ENCODE measurements at regions not wholly inside any gene's neighbourhood (a gene's known extent, or its start where the extent isn't known, plus 50 kb on each side); places are given as distances from the start of the nearest gene placed in this dataset.
"Not testable (repeated sequence)": the region's sequence is repeated elsewhere in the genome, so short reads cannot be mapped to it uniquely, and the experiment has no call there.

- H3K9me3 ChIP-seq, result no peaks in the 10 kb centered on the region
- no peak for ATAC-seq (ENCODE audit: insufficient number of reproducible peaks, low FRiP score, low read depth)
Observed at GRCh38 chr9:136604823-136605525, 57.7 kb upstream of the EGFL7 start.

GRCh38 chr9:136603901-136604814 lies 58.3 kb upstream of the NOTCH1 start:
- H3K4me1 ChIP-seq (ENCODE audit: control insufficient read depth in 1 of 2, low read depth in 2 of 2), result peaks cover 0 to 73% of the 10 kb centered on the region in 2 donors
- no peaks in the 10 kb centered on the region for H3K9me3 ChIP-seq
- peak overlapping the region; percentile 19 to 37 for H3K27ac ChIP-seq
- TF ChIP-seq, protein P1, sequence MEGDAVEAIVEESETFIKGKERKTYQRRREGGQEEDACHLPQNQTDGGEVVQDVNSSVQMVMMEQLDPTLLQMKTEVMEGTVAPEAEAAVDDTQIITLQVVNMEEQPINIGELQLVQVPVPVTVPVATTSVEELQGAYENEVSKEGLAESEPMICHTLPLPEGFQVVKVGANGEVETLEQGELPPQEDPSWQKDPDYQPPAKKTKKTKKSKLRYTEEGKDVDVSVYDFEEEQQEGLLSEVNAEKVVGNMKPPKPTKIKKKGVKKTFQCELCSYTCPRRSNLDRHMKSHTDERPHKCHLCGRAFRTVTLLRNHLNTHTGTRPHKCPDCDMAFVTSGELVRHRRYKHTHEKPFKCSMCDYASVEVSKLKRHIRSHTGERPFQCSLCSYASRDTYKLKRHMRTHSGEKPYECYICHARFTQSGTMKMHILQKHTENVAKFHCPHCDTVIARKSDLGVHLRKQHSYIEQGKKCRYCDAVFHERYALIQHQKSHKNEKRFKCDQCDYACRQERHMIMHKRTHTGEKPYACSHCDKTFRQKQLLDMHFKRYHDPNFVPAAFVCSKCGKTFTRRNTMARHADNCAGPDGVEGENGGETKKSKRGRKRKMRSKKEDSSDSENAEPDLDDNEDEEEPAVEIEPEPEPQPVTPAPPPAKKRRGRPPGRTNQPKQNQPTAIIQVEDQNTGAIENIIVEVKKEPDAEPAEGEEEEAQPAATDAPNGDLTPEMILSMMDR (IDR thresholded peaks at IDR 0.05), result no peak
- ATAC-seq (ENCODE audit: insufficient number of reproducible peaks, low FRiP score, low read depth), result no peak
- H3K4me3 ChIP-seq, result no peak overlapping the region
- no peak for DNase-seq (ENCODE audit: low spot score)
- no peaks in the 10 kb centered on the region for H3K27me3 ChIP-seq (replicated peaks; ENCODE audit: insufficient read depth)
- no peaks in the 10 kb centered on the region for H3K36me3 ChIP-seq

More at GRCh38 chr9:136604823-136605525, 57.7 kb upstream of the EGFL7 start:
- H3K36me3 ChIP-seq, result no peaks in the 10 kb centered on the region
- H3K4me1 ChIP-seq (ENCODE audit: control insufficient read depth in 1 of 2, low read depth in 2 of 2), result peaks cover 0 to 65% of the 10 kb centered on the region in 2 donors
- no peak for DNase-seq (ENCODE audit: low spot score)
- H3K27me3 ChIP-seq (replicated peaks; ENCODE audit: insufficient read depth), result no peaks in the 10 kb centered on the region
- H3K27ac ChIP-seq, result peak overlapping the region; percentile 19 to 37
- no peak overlapping the region for H3K4me3 ChIP-seq
- TF ChIP-seq, protein P1 (IDR thresholded peaks at IDR 0.05), result no peak

GRCh38 chr9:136603216-136603615 lies 57.4 kb upstream of the NOTCH1 start:
- H3K4me1 ChIP-seq (ENCODE audit: control insufficient read depth in 1 of 2, low read depth in 2 of 2), result peaks cover 0 to 74% of the 10 kb centered on the region in 2 donors
- ATAC-seq (ENCODE audit: insufficient number of reproducible peaks, low FRiP score, low read depth) (no peak), DNase-seq (ENCODE audit: low spot score) (no peak)
- no peaks in the 10 kb centered on the region for H3K9me3 ChIP-seq
- TF ChIP-seq, protein P1 (IDR thresholded peaks at IDR 0.05), result no peak
- H3K36me3 ChIP-seq, result no peaks in the 10 kb centered on the region
- no peak overlapping the region for H3K4me3 ChIP-seq
- H3K27ac ChIP-seq, result no peak overlapping the region
- H3K27me3 ChIP-seq (replicated peaks; ENCODE audit: insufficient read depth), result no peaks in the 10 kb centered on the region

DNA sequence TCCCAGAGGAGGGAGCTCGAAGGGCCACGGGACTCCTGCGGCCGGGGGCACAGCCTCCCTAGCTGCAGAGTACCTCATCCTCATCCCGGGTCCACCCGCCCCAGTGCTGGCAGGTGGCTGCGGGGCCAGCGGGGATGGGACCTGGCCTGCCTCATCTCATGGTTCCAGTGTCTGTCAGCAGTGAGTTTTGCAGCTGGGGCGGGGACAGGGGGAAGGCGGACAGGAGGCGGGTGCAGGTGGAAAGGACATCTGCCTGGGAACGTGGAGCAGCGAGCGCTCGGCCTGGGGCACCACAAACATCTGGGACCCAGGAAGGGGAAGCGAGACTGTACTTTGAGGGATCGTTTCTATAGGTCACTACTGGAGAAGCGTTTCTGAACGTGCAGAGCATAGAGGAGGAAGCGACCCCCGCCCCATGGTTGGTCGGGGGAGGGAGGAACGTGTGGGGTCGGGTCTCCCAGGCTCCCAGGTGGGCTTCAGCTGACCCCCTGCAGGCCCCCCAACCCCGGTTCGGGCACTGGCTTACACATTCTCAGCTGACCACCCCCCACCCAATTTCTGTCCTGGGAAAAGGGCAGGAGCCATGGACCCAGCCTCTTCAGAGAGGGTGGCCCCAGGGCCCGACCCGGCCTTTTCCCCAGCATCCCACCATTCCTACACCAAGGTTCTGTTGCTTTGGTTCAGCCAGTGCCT lies 56.5 kb upstream of the NOTCH1 start:
- no peak for DNase-seq (ENCODE audit: low spot score)
- Histone ChIP-seq H3K4me3 (no peak overlapping the region), H3K27ac (no peak overlapping the region), H3K36me3 (no peaks in the 10 kb centered on the region), H3K27me3 (replicated peaks; ENCODE audit: insufficient read depth) (no peaks in the 10 kb centered on the region), H3K9me3 (no peaks in the 10 kb centered on the region), H3K4me1 (ENCODE audit: control insufficient read depth in 1 of 2, low read depth in 2 of 2) (peaks cover 0 to 70% of the 10 kb centered on the region in 2 donors)
- no peak for ATAC-seq (ENCODE audit: insufficient number of reproducible peaks, low FRiP score, low read depth)
- TF ChIP-seq, protein P1 (IDR thresholded peaks at IDR 0.05), result no peak

GRCh38 chr9:136601250-136601973 lies 55.6 kb upstream of the NOTCH1 start:
- H3K36me3 ChIP-seq; H3K4me3 ChIP-seq; ATAC-seq (ENCODE audit: insufficient number of reproducible peaks, low FRiP score, low read depth); DNase-seq (ENCODE audit: low spot score); H3K9me3 ChIP-seq; H3K27me3 ChIP-seq (replicated peaks; ENCODE audit: insufficient read depth); H3K27ac ChIP-seq: not testable (repeated sequence)
- peaks cover 0 to 60% of the 10 kb centered on the region in 2 donors for H3K4me1 ChIP-seq (ENCODE audit: control insufficient read depth in 1 of 2, low read depth in 2 of 2)
